ENCODE measurements at regions not wholly inside any gene's neighbourhood (a gene's known extent, or its start where the extent isn't known, plus 50 kb on each side); places are given as distances from the start of the nearest gene placed in this dataset.
"Not testable (repeated sequence)": the region's sequence is repeated elsewhere in the genome, so short reads cannot be mapped to it uniquely, and the experiment has no call there.

GRCh38 chr13:94800423-94800822 is 88.1 kb upstream of the SOX21 start:
- in situ Hi-C loops (cut with MboI; ENCODE audit: low pct_ligation_motif_present in 1 of 4, low pct_unique_long_range_greater_than_20kb in 1 of 4, low sequenced_read_pairs in 3 of 4): no loop called here
- Histone ChIP-seq H3K36me3 (no peaks in the 10 kb centered on the region), H3K4me3 (no peak overlapping the region), H3K4me1 (no peaks in the 10 kb centered on the region), H3K9me3 (no peaks in the 10 kb centered on the region), H3K27ac (no peak overlapping the region), H3K27me3 (no peaks in the 10 kb centered on the region)
- intact Hi-C loops (cut with DNase I; ENCODE audit: low total_unique reads): no loop called here
- TF ChIP-seq CTCF (IDR thresholded peaks at IDR 0.05) (no peak), POLR2A (IDR thresholded peaks at IDR 0.05) (no peak), EP300 (IDR thresholded peaks at IDR 0.05; ENCODE audit: low read depth) (no peak), POLR2AphosphoS5 (IDR thresholded peaks at IDR 0.05) (no peak)
- WGBS, 2 donors (ENCODE audit: low coverage in 1 of 2): 71 to 77% methylated on average over 5 of the region's 5 CpGs
- no peak for DNase-seq

DNA sequence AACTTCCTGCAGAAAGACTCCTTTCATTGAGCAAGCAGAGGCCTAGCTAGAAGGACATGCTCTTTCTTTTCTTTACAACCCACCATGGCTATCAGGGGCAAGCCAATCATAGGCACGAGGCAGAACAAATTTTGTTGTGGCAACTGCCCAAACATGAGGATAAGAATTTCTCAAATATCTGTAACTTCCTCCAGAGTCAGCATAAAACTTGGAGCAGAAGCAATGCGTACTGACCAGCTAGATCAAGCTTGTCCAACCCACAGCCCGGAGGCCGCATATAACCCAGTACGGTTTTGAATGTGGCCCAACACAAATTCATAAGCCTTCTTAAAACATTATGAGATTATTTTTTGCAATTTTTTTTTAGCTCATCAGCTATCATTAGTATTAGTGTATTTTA is 87.0 kb upstream of the SOX21 start:
- in situ Hi-C loops (cut with MboI; ENCODE audit: low pct_ligation_motif_present in 1 of 4, low pct_unique_long_range_greater_than_20kb in 1 of 4, low sequenced_read_pairs in 3 of 4) (no loop called here), intact Hi-C loops (cut with DNase I; ENCODE audit: low total_unique reads) (no loop called here)
- no peaks in the 10 kb centered on the region for H3K4me1 ChIP-seq
- TF ChIP-seq CTCF (IDR thresholded peaks at IDR 0.05): no peak
- no peak overlapping the region for H3K4me3 ChIP-seq
- H3K27ac ChIP-seq: no peak overlapping the region
- DNase-seq: no peak
- H3K27me3 ChIP-seq: no peaks in the 10 kb centered on the region
- no peaks in the 10 kb centered on the region for H3K36me3 ChIP-seq
- H3K9me3 ChIP-seq: no peaks in the 10 kb centered on the region
- 90 to 93% methylated on average over 4 to 5 of the region's 5 CpGs for WGBS, 2 donors (ENCODE audit: low coverage in 1 of 2)

DNA sequence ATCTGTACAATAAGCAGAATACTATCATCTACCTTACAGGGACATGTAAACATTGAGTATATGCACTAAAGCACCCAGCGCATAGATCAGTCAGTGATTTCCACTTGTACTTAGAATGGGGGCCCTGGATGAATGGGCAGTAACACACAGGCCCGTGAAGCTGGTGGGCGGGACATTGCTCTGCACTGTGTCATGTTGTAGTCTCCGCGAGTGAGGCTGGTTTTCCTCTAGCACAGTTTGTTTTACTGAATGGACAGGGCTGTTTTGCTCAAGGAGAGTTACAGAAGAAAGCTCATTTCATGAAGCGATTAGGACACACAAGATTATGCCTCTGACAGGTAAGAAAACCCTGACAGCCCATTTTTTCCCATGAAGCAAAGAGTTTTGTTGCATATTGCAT is 86.4 kb upstream of the SOX21 start:
- 76% methylated on average over 6 of the region's 6 CpGs; no CpG with 5 or more reads in 1 of the 2 donors for WGBS, 2 donors (ENCODE audit: low coverage in 1 of 2)
- no peaks in the 10 kb centered on the region for H3K27me3 ChIP-seq

DNA sequence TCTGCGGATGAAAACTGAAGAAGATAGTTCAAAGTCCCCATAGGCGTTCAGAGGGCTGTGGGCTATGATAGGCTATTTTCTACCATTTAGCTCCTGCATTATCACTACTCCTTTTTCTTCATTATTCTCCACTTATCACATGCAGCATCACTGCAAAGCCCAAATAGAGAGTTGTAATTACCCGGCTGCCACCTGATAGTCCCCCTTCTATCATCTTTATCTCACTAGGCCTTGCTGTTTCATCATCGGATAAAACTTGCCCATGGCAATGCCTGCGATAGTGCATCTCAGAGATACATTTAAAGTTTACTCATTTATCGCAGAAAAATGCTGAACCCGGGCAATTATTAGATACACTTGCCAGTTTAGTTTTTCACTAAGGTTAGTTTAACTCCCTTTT is 82.9 kb upstream of the SOX21 start:
- Histone ChIP-seq H3K36me3 (no peaks in the 10 kb centered on the region), H3K27ac (no peak overlapping the region), H3K4me3 (no peak overlapping the region), H3K27me3 (no peaks in the 10 kb centered on the region), H3K9me3 (no peaks in the 10 kb centered on the region), H3K4me1 (no peaks in the 10 kb centered on the region)
- intact Hi-C loops (cut with DNase I; ENCODE audit: low total_unique reads) (no loop called here), in situ Hi-C loops (cut with MboI; ENCODE audit: low pct_ligation_motif_present in 1 of 4, low pct_unique_long_range_greater_than_20kb in 1 of 4, low sequenced_read_pairs in 3 of 4) (no loop called here)
- 90 to 91% methylated on average over 7 of the region's 7 CpGs for WGBS, 2 donors (ENCODE audit: low coverage in 1 of 2)
- DNase-seq: no peak
- no peak for TF ChIP-seq POLR2A (IDR thresholded peaks at IDR 0.05)
- no peak for TF ChIP-seq CTCF (IDR thresholded peaks at IDR 0.05)
- TF ChIP-seq EP300 (IDR thresholded peaks at IDR 0.05; ENCODE audit: low read depth): no peak
- no peak for TF ChIP-seq POLR2AphosphoS5 (IDR thresholded peaks at IDR 0.05)

More for the DNA sequence above, 86.4 kb upstream of the SOX21 start:
- Histone ChIP-seq H3K27ac (no peak overlapping the region), H3K36me3 (no peaks in the 10 kb centered on the region), H3K9me3 (no peaks in the 10 kb centered on the region), H3K4me3 (no peak overlapping the region), H3K4me1 (no peaks in the 10 kb centered on the region)
- intact Hi-C loops (cut with DNase I; ENCODE audit: low total_unique reads): no loop called here
- DNase-seq: no peak
- in situ Hi-C loops (cut with MboI; ENCODE audit: low pct_ligation_motif_present in 1 of 4, low pct_unique_long_range_greater_than_20kb in 1 of 4, low sequenced_read_pairs in 3 of 4): no loop called here
- no peak for TF ChIP-seq POLR2A (IDR thresholded peaks at IDR 0.05)
- TF ChIP-seq POLR2AphosphoS5 (IDR thresholded peaks at IDR 0.05): peak in 1 of 3 donors; percentile 45

- H3K27ac ChIP-seq; H3K4me1 ChIP-seq; H3K4me3 ChIP-seq; in situ Hi-C loops (cut with MboI; ENCODE audit: low pct_ligation_motif_present in 1 of 4, low pct_unique_long_range_greater_than_20kb in 1 of 4, low sequenced_read_pairs in 3 of 4); H3K36me3 ChIP-seq; H3K27me3 ChIP-seq; H3K9me3 ChIP-seq; intact Hi-C loops (cut with DNase I; ENCODE audit: low total_unique reads); DNase-seq: not testable (repeated sequence)
- 93 to 100% methylated on average over 1 to 2 of the region's 2 CpGs for WGBS, 2 donors (ENCODE audit: low coverage in 1 of 2)
Measured at GRCh38 chr13:94786246-94786645, 73.9 kb upstream of the SOX21 start.
